ENCODE measurements at regions not wholly inside any gene's neighbourhood (a gene's known extent, or its start where the extent isn't known, plus 50 kb on each side); places are given as distances from the start of the nearest gene placed in this dataset.

- DNase-seq, result no peak
Observed at GRCh38 chr6:25166955-25167748, 112.0 kb upstream of the CARMIL1 start.

GRCh38 chr6:25167961-25168360, 111.2 kb upstream of the CARMIL1 start:
- DNase-seq, result no peak

GRCh38 chr6:25168637-25169036, 110.5 kb upstream of the CARMIL1 start:
- no peak for DNase-seq

GRCh38 chr6:25169553-25169952, 109.6 kb upstream of the CARMIL1 start:
- no peak for DNase-seq

- DNase-seq, result no peak
Observed at GRCh38 chr6:25169961-25170360, 109.2 kb upstream of the CARMIL1 start.

- DNase-seq, result no peak
Observed at GRCh38 chr6:25170640-25171039, 108.5 kb upstream of the CARMIL1 start.

GRCh38 chr6:25171301-25171700, 107.9 kb upstream of the CARMIL1 start:
- no peak for DNase-seq

- DNase-seq, result no peak
Observed at GRCh38 chr6:25172819-25173218, 106.4 kb upstream of the CARMIL1 start.

- no peak for DNase-seq
Observed at GRCh38 chr6:25173246-25173645, 105.9 kb upstream of the CARMIL1 start.

GRCh38 chr6:25173951-25174474, 105.2 kb upstream of the CARMIL1 start:
- no peak for DNase-seq

- DNase-seq, result no peak
Observed at GRCh38 chr6:25174678-25175077, 104.5 kb upstream of the CARMIL1 start.

GRCh38 chr6:25175196-25175595, 104.0 kb upstream of the CARMIL1 start:
- no peak for DNase-seq

- DNase-seq, result no peak
Observed at GRCh38 chr6:25175681-25176080, 103.5 kb upstream of the CARMIL1 start.

- DNase-seq, result no peak
Observed at GRCh38 chr6:25176466-25176865, 102.7 kb upstream of the CARMIL1 start.

GRCh38 chr6:25177500-25178028, 101.6 kb upstream of the CARMIL1 start:
- DNase-seq, result no peak

- DNase-seq, result no peak
Observed at GRCh38 chr6:25178336-25179035, 100.7 kb upstream of the CARMIL1 start.

- no peak for DNase-seq
Observed at GRCh38 chr6:25179051-25179778, 100.0 kb upstream of the CARMIL1 start.

GRCh38 chr6:25180630-25181349, 98.4 kb upstream of the CARMIL1 start:
- no peak for DNase-seq

GRCh38 chr6:25181350-25181724, 97.8 kb upstream of the CARMIL1 start:
- DNase-seq, result no peak

- DNase-seq, result no peak
Observed at GRCh38 chr6:25181923-25182322, 97.3 kb upstream of the CARMIL1 start.

GRCh38 chr6:25186919-25187318, 92.3 kb upstream of the CARMIL1 start:
- DNase-seq, result no peak

GRCh38 chr6:25188232-25188631, 90.9 kb upstream of the CARMIL1 start:
- DNase-seq, result no peak
